PFSK-1 (cell line): ENCODE measurements at regions not wholly inside any gene's neighbourhood (a gene's known extent, or its start where the extent isn't known, plus 50 kb on each side); places are given as distances from the start of the nearest gene placed in this dataset.

Experiments
- FOXP2 ChIP-seq: optimal IDR thresholded peaks from 2 replicates; pipeline ENCODE3; 2011; ENCODE audit warnings: borderline replicate concordance, control low read depth, inconsistent platforms; ENCODE audit not compliant: insufficient read depth; ENCODE audit errors: extremely low read length, extremely low read depth
- POLR2AphosphoS5 ChIP-seq: IDR thresholded peaks from 2 replicates; pipeline ENCODE4 v1.6.1; 2012; ENCODE audit warnings: low read depth, mild to moderate bottlenecking, control low read depth, low read length, moderate library complexity
- SIN3A ChIP-seq: IDR thresholded peaks from 2 replicates; pipeline ENCODE4 v1.6.1; 2012; ENCODE audit warnings: mild to moderate bottlenecking, low read length, moderate library complexity, borderline replicate concordance; ENCODE audit not compliant: insufficient read depth
- TF ChIP-seq, protein P1 (sequence below), 2 experiments: IDR thresholded peaks; 2 replicates each; pipeline versions ENCODE4 v1.6.1 to v1.8.0; 2011 to 2012; ENCODE audit warnings: low read depth in 2 of 2, low read length in 2 of 2, control low read depth in 1 of 2, inconsistent platforms in 1 of 2, mild to moderate bottlenecking in 1 of 2, moderate library complexity in 1 of 2; ENCODE audit not compliant: insufficient read depth in 1 of 2

DNA sequence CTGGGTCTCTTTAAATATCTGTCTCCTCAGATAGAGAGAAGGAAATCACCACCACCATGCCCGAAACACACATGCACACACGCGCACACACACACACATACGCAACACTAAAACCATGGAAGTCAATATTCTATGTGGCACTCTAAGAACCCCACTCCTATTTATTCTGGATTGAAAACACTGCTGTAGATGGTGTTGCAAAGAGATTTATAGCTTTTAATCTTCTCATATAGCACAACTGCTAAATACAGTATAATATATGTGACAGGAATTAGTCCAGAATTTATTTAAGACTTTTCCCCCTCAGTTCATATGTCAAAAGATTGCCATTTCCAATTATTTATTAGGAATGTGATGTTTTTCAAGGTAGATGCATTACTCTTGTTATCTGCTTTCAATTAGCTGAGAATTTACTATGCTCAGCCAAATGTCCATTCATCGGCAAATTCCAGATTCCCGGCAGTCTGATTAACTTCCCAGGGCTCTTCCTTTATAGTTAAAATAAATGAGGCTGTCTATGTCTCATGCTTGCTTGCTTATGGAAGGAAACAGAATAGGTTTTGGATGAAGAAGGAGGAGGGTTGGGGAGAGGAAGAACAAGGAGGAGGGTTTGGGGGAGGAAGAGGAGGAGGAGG lies 115.4 kb upstream of the NDP start:
- TF ChIP-seq, protein P1, sequence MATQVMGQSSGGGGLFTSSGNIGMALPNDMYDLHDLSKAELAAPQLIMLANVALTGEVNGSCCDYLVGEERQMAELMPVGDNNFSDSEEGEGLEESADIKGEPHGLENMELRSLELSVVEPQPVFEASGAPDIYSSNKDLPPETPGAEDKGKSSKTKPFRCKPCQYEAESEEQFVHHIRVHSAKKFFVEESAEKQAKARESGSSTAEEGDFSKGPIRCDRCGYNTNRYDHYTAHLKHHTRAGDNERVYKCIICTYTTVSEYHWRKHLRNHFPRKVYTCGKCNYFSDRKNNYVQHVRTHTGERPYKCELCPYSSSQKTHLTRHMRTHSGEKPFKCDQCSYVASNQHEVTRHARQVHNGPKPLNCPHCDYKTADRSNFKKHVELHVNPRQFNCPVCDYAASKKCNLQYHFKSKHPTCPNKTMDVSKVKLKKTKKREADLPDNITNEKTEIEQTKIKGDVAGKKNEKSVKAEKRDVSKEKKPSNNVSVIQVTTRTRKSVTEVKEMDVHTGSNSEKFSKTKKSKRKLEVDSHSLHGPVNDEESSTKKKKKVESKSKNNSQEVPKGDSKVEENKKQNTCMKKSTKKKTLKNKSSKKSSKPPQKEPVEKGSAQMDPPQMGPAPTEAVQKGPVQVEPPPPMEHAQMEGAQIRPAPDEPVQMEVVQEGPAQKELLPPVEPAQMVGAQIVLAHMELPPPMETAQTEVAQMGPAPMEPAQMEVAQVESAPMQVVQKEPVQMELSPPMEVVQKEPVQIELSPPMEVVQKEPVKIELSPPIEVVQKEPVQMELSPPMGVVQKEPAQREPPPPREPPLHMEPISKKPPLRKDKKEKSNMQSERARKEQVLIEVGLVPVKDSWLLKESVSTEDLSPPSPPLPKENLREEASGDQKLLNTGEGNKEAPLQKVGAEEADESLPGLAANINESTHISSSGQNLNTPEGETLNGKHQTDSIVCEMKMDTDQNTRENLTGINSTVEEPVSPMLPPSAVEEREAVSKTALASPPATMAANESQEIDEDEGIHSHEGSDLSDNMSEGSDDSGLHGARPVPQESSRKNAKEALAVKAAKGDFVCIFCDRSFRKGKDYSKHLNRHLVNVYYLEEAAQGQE (IDR thresholded peaks at IDR 0.05; ENCODE audit: insufficient read depth in 1 of 2, low read depth in 2 of 2, low read length in 2 of 2) = no peak
- TF ChIP-seq FOXP2 = no peak
- no peak for TF ChIP-seq POLR2AphosphoS5
- TF ChIP-seq SIN3A = no peak
